H9 (cell line): ENCODE measurements at regions not wholly inside any gene's neighbourhood (a gene's known extent, or its start where the extent isn't known, plus 50 kb on each side); places are given as distances from the start of the nearest gene placed in this dataset.

Experiments used
- DNase-seq: peaks from one replicate; pipeline ENCODE4 v3.0.0-alpha.2; 2017
- H2AFZ ChIP-seq: one replicate; pipeline ENCODE4 v1.6.1; 2013; ENCODE audit warnings: mild to moderate bottlenecking, low read length, control low read depth, moderate library complexity
- H2AK5ac ChIP-seq: 2 replicates; pipeline ENCODE4 v1.6.1; 2013; ENCODE audit warnings: low read length, control low read depth, mixed read lengths; ENCODE audit not compliant: insufficient read length
- H2BK120ac ChIP-seq: one replicate; pipeline ENCODE4 v1.6.1; 2013; ENCODE audit warnings: low read depth, mild to moderate bottlenecking, low read length, control low read depth, inconsistent platforms; ENCODE audit not compliant: poor library complexity, severe bottlenecking
- H2BK12ac ChIP-seq: 2 replicates; pipeline ENCODE4 v1.6.1; 2013; ENCODE audit warnings: low read length, control low read depth, mixed read lengths, low read depth; ENCODE audit not compliant: insufficient read length
- H2BK15ac ChIP-seq: 2 replicates; pipeline ENCODE4 v1.6.1; 2013; ENCODE audit warnings: low read depth, low read length, control low read depth
- H2BK20ac ChIP-seq: one replicate; pipeline ENCODE4 v1.6.1; 2013; ENCODE audit warnings: low read depth, mild to moderate bottlenecking, low read length, control low read depth, inconsistent platforms; ENCODE audit not compliant: poor library complexity, severe bottlenecking
- H2BK5ac ChIP-seq: 2 replicates; pipeline ENCODE4 v1.6.1; 2013; ENCODE audit warnings: low read length, control low read depth, mixed read lengths; ENCODE audit not compliant: insufficient read length
- H3K14ac ChIP-seq: 2 replicates; pipeline ENCODE4 v1.6.1; 2013; ENCODE audit warnings: low read length, control low read depth; ENCODE audit not compliant: insufficient read depth
- H3K18ac ChIP-seq: 2 replicates; pipeline ENCODE4 v1.6.1; 2013; ENCODE audit warnings: low read depth, mild to moderate bottlenecking, mixed read lengths, low read length, control low read depth; ENCODE audit not compliant: insufficient read length
- H3K23ac ChIP-seq: 2 replicates; pipeline ENCODE4 v1.6.1; 2013; ENCODE audit warnings: low read length, control low read depth, mixed read lengths, low read depth; ENCODE audit not compliant: insufficient read length
- H3K23me2 ChIP-seq: 2 replicates; pipeline ENCODE4 v1.6.1; 2013; ENCODE audit warnings: low read depth, mild to moderate bottlenecking, mixed read lengths, low read length, control low read depth; ENCODE audit not compliant: insufficient read length, poor library complexity, severe bottlenecking
- H3K27ac ChIP-seq: 2 replicates; pipeline ENCODE4 v1.5.1; 2013; ENCODE audit warnings: low read length, control low read depth, mixed read lengths, low read depth; ENCODE audit not compliant: insufficient read length
- H3K27me3 ChIP-seq: 2 replicates; pipeline ENCODE4 v1.6.1; 2013; ENCODE audit warnings: low read length, control low read depth, inconsistent platforms; ENCODE audit not compliant: insufficient read depth
- H3K4ac ChIP-seq: 2 replicates; pipeline ENCODE4 v1.6.1; 2013; ENCODE audit warnings: low read depth, mild to moderate bottlenecking, control low read depth, inconsistent platforms, low read length, moderate library complexity
- H3K4me1 ChIP-seq: 2 replicates; pipeline ENCODE4 v1.6.1; 2013; ENCODE audit warnings: low read length, control low read depth, inconsistent platforms; ENCODE audit not compliant: insufficient read depth
- H3K4me2 ChIP-seq: 2 replicates; pipeline ENCODE4 v1.6.1; 2013; ENCODE audit warnings: low read length, control low read depth, mixed read lengths; ENCODE audit not compliant: insufficient read length, insufficient read depth
- H3K56ac ChIP-seq: 2 replicates; pipeline ENCODE4 v1.6.1; 2013; ENCODE audit warnings: low read depth, mild to moderate bottlenecking, mixed read lengths, low read length, control low read depth; ENCODE audit not compliant: insufficient read length
- H3K79me1 ChIP-seq: 2 replicates; pipeline ENCODE4 v1.6.1; 2013; ENCODE audit warnings: low read depth, mild to moderate bottlenecking, moderate library complexity, low read length, control low read depth, inconsistent platforms; ENCODE audit not compliant: insufficient read depth, poor library complexity, severe bottlenecking
- H3K79me2 ChIP-seq: 2 replicates; pipeline ENCODE4 v1.6.1; 2013; ENCODE audit warnings: low read length, control low read depth, inconsistent platforms; ENCODE audit not compliant: insufficient read depth
- H3K9ac ChIP-seq: 2 replicates; pipeline ENCODE4 v1.6.1; 2013; ENCODE audit warnings: low read length, control low read depth, mixed read lengths; ENCODE audit not compliant: insufficient read length; ENCODE audit errors: extremely low read depth
- H3K9me3 ChIP-seq: one replicate; pipeline ENCODE4 v1.6.1; 2013; ENCODE audit warnings: low read depth, low read length, inconsistent platforms; ENCODE audit not compliant: control insufficient read depth
- H3T11ph ChIP-seq: one replicate; pipeline ENCODE4 v1.6.1; 2013; ENCODE audit warnings: mild to moderate bottlenecking, low read length, control low read depth, inconsistent platforms
- H4K20me1 ChIP-seq: one replicate; pipeline ENCODE4 v1.6.1; 2013; ENCODE audit not compliant: control insufficient read depth, insufficient read length, insufficient read depth
- H4K5ac ChIP-seq: 2 replicates; pipeline ENCODE4 v1.6.1; 2013; ENCODE audit warnings: low read depth, mild to moderate bottlenecking, mixed read lengths, low read length, control low read depth; ENCODE audit not compliant: insufficient read length
- H4K8ac ChIP-seq: replicated peaks from 2 replicates; pipeline ENCODE4 v1.6.1; 2013; ENCODE audit warnings: low read length, control low read depth, mixed read lengths, low read depth; ENCODE audit not compliant: insufficient read length
- H4K91ac ChIP-seq: 2 replicates; pipeline ENCODE4 v1.6.1; 2013; ENCODE audit warnings: low read depth, mild to moderate bottlenecking, moderate library complexity, mixed read lengths, low read length, control low read depth; ENCODE audit not compliant: insufficient read length
- H3K27ac Mint-ChIP-seq, 3 experiments: 2 replicates in 2 of 3; 3 replicates in 1 of 3; pipeline ENCODE4 v1.8.0; 2020 to 2021; ENCODE audit warnings: mixed read lengths in 3 of 3, mild to moderate bottlenecking in 1 of 3, moderate library complexity in 1 of 3
- H3K27me3 Mint-ChIP-seq: 2 replicates; pipeline ENCODE4 v1.8.0; 2021; ENCODE audit warnings: low read depth, mild to moderate bottlenecking, moderate library complexity, mixed read lengths
- H3K36me3 Mint-ChIP-seq, 3 experiments: 2 replicates in 2 of 3; 3 replicates in 1 of 3; pipeline ENCODE4 v1.8.0; 2020 to 2021; ENCODE audit warnings: low read depth in 3 of 3, mixed read lengths in 3 of 3; ENCODE audit not compliant: insufficient read depth in 1 of 3
- H3K4me1 Mint-ChIP-seq, 2 experiments: 2 replicates each; pipeline ENCODE4 v1.8.0; 2020; ENCODE audit warnings: mixed read lengths in 2 of 2
- H3K4me3 Mint-ChIP-seq, 2 experiments: 2 replicates in 1 of 2; 3 replicates in 1 of 2; pipeline ENCODE4 v1.8.0; 2020 to 2021; ENCODE audit warnings: mild to moderate bottlenecking in 2 of 2, mixed read lengths in 2 of 2, moderate library complexity in 1 of 2
- H3K9me3 Mint-ChIP-seq, 2 experiments: 2 replicates in 1 of 2; 3 replicates in 1 of 2; pipeline ENCODE4 v1.8.0; 2020; ENCODE audit warnings: mild to moderate bottlenecking in 2 of 2, mixed read lengths in 2 of 2, moderate library complexity in 1 of 2
- WGBS: extraction: QIAGEN DNeasy Blood & Tissue Kit; methylation state at CpG from one replicate; pipeline ENCODE4 v1.1.7; 2013; ENCODE audit warnings: missing lambda C conversion rate, low lambda C conversion rate, mixed read lengths; ENCODE audit not compliant: insufficient read length; ENCODE audit errors: extremely low coverage; 5-methylcytosine and 5-hydroxymethylcytosine counted together
- TF ChIP-seq, protein P1 (sequence below): fragments of 200-600 bp; sonication (generic); conservative IDR thresholded peaks from 3 replicates; pipeline ENCODE4 v1.8.0; 2021; ENCODE audit warnings: antibody characterized with exemption, mild to moderate bottlenecking

DNA sequence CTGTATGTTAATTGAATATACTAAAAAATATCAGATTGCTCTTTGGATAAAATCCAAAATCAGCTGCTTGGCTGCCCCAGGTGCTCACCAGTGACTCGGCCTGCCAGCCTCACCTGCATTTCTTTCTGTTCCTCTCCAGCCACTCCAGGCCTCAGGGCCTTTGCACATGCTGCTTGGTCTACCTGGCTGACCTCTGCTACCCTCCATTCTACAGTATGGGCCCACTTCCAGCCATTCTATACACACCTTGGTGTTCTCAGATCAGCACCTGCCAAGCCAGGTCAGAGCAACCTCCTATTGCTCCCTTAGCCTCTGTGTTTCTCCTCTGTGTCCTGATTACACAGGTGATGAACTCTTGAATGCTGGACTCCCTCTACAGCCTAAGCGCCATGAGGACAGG lies 106.6 kb upstream of the TWIST2 start:
- no peak overlapping the region for H2AFZ ChIP-seq
- H3K79me1 ChIP-seq = no peaks in the 10 kb centered on the region
- no peak overlapping the region for H4K8ac ChIP-seq
- H3K56ac ChIP-seq = no peak overlapping the region
- no CpG with 5 or more reads among the region's 2 CpGs for WGBS
- no peaks in the 10 kb centered on the region for H3K9me3 ChIP-seq
- no peak overlapping the region for H2BK20ac ChIP-seq
- Mint-ChIP-seq H3K27me3 (peaks cover 20% of the 10 kb centered on the region), H3K36me3 (no peaks in the 10 kb centered on the region; a peak in 1 of 7 replicates), H3K4me1 (no peaks in the 10 kb centered on the region), H3K27ac (no peak overlapping the region), H3K9me3 (peaks cover 5 to 14% of the 10 kb centered on the region in 2 experiments), H3K4me3 (no peak overlapping the region)
- no peaks in the 10 kb centered on the region for H3K27me3 ChIP-seq
- H3K23me2 ChIP-seq = no peaks in the 10 kb centered on the region
- TF ChIP-seq, protein P1, sequence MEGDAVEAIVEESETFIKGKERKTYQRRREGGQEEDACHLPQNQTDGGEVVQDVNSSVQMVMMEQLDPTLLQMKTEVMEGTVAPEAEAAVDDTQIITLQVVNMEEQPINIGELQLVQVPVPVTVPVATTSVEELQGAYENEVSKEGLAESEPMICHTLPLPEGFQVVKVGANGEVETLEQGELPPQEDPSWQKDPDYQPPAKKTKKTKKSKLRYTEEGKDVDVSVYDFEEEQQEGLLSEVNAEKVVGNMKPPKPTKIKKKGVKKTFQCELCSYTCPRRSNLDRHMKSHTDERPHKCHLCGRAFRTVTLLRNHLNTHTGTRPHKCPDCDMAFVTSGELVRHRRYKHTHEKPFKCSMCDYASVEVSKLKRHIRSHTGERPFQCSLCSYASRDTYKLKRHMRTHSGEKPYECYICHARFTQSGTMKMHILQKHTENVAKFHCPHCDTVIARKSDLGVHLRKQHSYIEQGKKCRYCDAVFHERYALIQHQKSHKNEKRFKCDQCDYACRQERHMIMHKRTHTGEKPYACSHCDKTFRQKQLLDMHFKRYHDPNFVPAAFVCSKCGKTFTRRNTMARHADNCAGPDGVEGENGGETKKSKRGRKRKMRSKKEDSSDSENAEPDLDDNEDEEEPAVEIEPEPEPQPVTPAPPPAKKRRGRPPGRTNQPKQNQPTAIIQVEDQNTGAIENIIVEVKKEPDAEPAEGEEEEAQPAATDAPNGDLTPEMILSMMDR = no peak
- H4K20me1 ChIP-seq = no peaks in the 10 kb centered on the region
- no peak overlapping the region for H4K5ac ChIP-seq
- no peak overlapping the region for H3T11ph ChIP-seq
- H3K4me1 ChIP-seq = no peaks in the 10 kb centered on the region
- H2BK120ac ChIP-seq = no peak overlapping the region
- no peaks in the 10 kb centered on the region for H3K79me2 ChIP-seq
- H3K4ac ChIP-seq = no peak overlapping the region
- no peak overlapping the region for H2BK15ac ChIP-seq
- no peak overlapping the region for H4K91ac ChIP-seq
- no peak overlapping the region for H2BK5ac ChIP-seq
- H3K9ac ChIP-seq = no peak overlapping the region
- H3K23ac ChIP-seq = no peak overlapping the region
- DNase-seq = no peak
- H2BK12ac ChIP-seq = no peak overlapping the region
- no peak overlapping the region for H3K27ac ChIP-seq
- no peak overlapping the region for H3K4me2 ChIP-seq
- H3K14ac ChIP-seq = no peak overlapping the region
- H2AK5ac ChIP-seq = no peak overlapping the region
- H3K18ac ChIP-seq = no peak overlapping the region
